SK-N-MC (cell line): ENCODE measurements at regions not wholly inside any gene's neighbourhood (a gene's known extent, or its start where the extent isn't known, plus 50 kb on each side); places are given as distances from the start of the nearest gene placed in this dataset.

Experiments used
- DNase-seq: peaks from one replicate; pipeline ENCODE4 v3.0.0-alpha.2; 2011; ENCODE audit warnings: low read depth, low spot score
- H3K27ac ChIP-seq: fragments of 200-600 bp; sonication (generic); 2 replicates; pipeline ENCODE4 v1.5.1; 2016; ENCODE audit warnings: mixed run types
- H3K36me3 ChIP-seq: fragments of 200-600 bp; sonication (generic); 2 replicates; pipeline ENCODE4 v1.6.1; 2017; ENCODE audit warnings: antibody characterized with exemption, low read length, mixed read lengths; ENCODE audit not compliant: insufficient read depth
- H3K4me3 ChIP-seq: fragments of 200-600 bp; sonication (generic); 2 replicates; pipeline ENCODE4 v1.5.1; 2016
- H3K9ac ChIP-seq: fragments of 200-600 bp; sonication (generic); 2 replicates; pipeline ENCODE4 v1.8.0; 2017; ENCODE audit warnings: mixed run types, mixed read lengths; ENCODE audit not compliant: insufficient read length
- H3K9me3 ChIP-seq: fragments of 200-600 bp; sonication (generic); 2 replicates; pipeline ENCODE4 v1.6.1; 2017; ENCODE audit warnings: low read depth, mild to moderate bottlenecking, antibody characterized with exemption, low read length, moderate library complexity, mixed read lengths
- EZH2 ChIP-seq: fragments of 200-600 bp; sonication (generic); IDR thresholded peaks from one replicate; pipeline ENCODE4 v1.6.1; 2017; ENCODE audit warnings: antibody characterized with exemption
- FOXP2 ChIP-seq: optimal IDR thresholded peaks from 2 replicates; pipeline ENCODE3; 2011; ENCODE audit warnings: mild to moderate bottlenecking, moderate library complexity; ENCODE audit not compliant: insufficient read depth; ENCODE audit errors: extremely low read length, control extremely low read depth
- POLR2AphosphoS5 ChIP-seq: IDR thresholded peaks from 2 replicates; pipeline ENCODE4 v1.6.1; 2012; ENCODE audit warnings: mild to moderate bottlenecking, low read depth, low read length, borderline replicate concordance

DNA sequence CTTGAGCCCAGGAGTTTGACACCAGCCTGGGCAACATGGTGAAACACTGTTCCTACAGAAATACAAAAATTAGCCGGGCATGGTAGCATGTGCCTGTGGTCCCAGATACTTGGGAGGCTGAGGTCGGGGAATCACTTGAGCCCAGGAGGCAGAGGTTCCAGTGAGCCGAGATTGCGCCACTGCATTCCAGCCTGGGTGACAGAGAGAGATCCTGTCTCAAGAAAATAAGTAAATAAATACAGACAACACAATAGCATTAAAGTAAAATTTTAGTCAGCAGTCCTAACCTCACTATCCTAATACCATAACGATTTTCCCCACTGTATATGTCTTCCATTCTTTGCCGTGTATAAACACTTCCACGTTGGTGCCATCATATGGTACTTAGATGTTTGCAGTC lies 83.0 kb upstream of the MBOAT2 start:
- Histone ChIP-seq H3K9ac (peak overlapping the region; percentile 63), H3K27ac (peak overlapping the region; percentile 97), H3K36me3 (no peaks in the 10 kb centered on the region), H3K9me3 (no peaks in the 10 kb centered on the region), H3K4me3 (peak overlapping the region; percentile 72)
- no peak for DNase-seq
- no peak for TF ChIP-seq FOXP2
- TF ChIP-seq EZH2 = no peak
- TF ChIP-seq POLR2AphosphoS5 = no peak

DNA sequence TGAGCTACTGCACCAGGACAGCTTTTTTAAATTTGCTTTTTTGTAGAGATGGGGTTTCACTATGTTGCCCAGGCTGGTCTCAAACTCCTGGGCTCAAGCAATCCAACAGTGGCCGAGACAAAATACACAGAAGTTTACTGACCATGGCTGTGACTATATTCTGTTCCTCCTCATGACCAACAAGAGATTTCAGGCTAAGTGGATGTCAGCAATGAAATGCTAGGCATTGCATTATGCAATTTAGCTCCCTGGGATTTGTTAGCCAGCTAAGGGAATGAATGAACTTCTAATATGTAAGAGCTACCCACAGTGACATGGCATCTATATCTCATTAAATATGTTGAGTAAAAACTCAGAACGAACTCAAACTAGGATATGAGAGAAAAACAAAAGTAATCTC lies 81.9 kb upstream of the MBOAT2 start:
- H3K36me3 ChIP-seq = no peaks in the 10 kb centered on the region
- no peak for TF ChIP-seq EZH2
- no peak for TF ChIP-seq POLR2AphosphoS5
- TF ChIP-seq FOXP2 = no peak
- H3K4me3 ChIP-seq = no peak overlapping the region
- H3K27ac ChIP-seq = no peak overlapping the region
- H3K9ac ChIP-seq = no peak overlapping the region
- H3K9me3 ChIP-seq = no peaks in the 10 kb centered on the region
- DNase-seq = no peak

DNA sequence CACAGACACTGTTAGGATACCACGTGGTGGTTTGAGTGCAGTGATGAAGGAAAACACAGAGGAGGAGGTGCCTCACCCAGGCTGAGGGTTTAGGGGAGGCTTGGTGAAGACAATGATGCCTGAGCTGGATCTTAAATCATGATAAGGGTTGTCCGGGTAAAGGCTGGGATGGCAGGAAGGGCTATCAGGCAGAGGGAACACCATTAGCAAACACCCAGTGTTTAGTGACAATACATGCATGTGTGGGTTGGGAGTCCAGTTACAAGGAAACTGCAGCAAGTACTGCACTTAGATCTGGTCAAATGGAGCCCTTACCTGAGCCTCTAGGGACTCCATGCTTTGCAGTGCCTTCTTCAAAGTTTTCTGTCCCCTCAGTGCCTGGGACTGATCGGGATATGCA lies 79.8 kb upstream of the MBOAT2 start:
- H3K9ac ChIP-seq = no peak overlapping the region
- DNase-seq = no peak
- no peak overlapping the region for H3K4me3 ChIP-seq
- no peaks in the 10 kb centered on the region for H3K9me3 ChIP-seq
- H3K36me3 ChIP-seq = no peaks in the 10 kb centered on the region
- H3K27ac ChIP-seq = no peak overlapping the region
- TF ChIP-seq POLR2AphosphoS5 = no peak
- no peak for TF ChIP-seq EZH2
- TF ChIP-seq FOXP2 = no peak

GRCh38 chr2:9082158-9082557 lies 78.7 kb upstream of the MBOAT2 start:
- H3K9ac ChIP-seq = no peak overlapping the region
- H3K27ac ChIP-seq = no peak overlapping the region
- H3K9me3 ChIP-seq = no peaks in the 10 kb centered on the region
- H3K36me3 ChIP-seq = no peaks in the 10 kb centered on the region
- no peak for DNase-seq
- no peak for TF ChIP-seq EZH2
- TF ChIP-seq FOXP2 = no peak
- TF ChIP-seq POLR2AphosphoS5 = no peak
- no peak overlapping the region for H3K4me3 ChIP-seq

- H3K36me3 ChIP-seq = no peaks in the 10 kb centered on the region
- H3K9ac ChIP-seq = no peak overlapping the region
- no peaks in the 10 kb centered on the region for H3K9me3 ChIP-seq
- H3K4me3 ChIP-seq = no peak overlapping the region
- DNase-seq = no peak
- no peak for TF ChIP-seq FOXP2
- TF ChIP-seq EZH2 = no peak
- no peak for TF ChIP-seq POLR2AphosphoS5
- H3K27ac ChIP-seq = no peak overlapping the region
These were observed 78.3 kb upstream of the MBOAT2 start for GRCh38 chr2:9081750-9082149.

GRCh38 chr2:9078405-9078804 lies 74.9 kb upstream of the MBOAT2 start:
- TF ChIP-seq EZH2 = no peak
- TF ChIP-seq POLR2AphosphoS5 = no peak
- TF ChIP-seq FOXP2 = no peak
- Histone ChIP-seq H3K36me3 (no peaks in the 10 kb centered on the region), H3K27ac (no peak overlapping the region), H3K9me3 (no peaks in the 10 kb centered on the region), H3K9ac (no peak overlapping the region), H3K4me3 (no peak overlapping the region)
- no peak for DNase-seq

DNA sequence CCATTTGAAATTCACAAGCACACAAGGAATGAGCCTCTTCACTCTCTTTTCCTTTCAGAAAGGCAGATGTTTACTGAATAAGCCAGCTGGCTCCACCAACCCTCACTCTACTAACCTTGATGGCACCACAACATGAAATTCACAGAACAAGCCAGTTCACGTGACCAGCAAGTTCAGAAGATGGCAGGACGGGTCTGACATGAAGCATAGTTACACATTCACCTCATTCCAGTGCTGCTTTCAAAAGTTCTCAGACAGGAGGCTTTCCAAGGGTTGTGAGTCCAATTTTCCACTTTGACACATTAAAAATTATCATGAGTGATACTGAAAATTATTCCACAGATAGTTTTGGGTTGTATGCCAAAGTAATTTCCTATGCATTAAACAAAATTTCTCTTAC lies 74.2 kb upstream of the MBOAT2 start:
- H3K9ac ChIP-seq = no peak overlapping the region
- DNase-seq = no peak
- H3K4me3 ChIP-seq = no peak overlapping the region
- no peak overlapping the region for H3K27ac ChIP-seq
- H3K9me3 ChIP-seq = no peaks in the 10 kb centered on the region
- no peaks in the 10 kb centered on the region for H3K36me3 ChIP-seq
- TF ChIP-seq EZH2 (no peak), FOXP2 (no peak), POLR2AphosphoS5 (no peak)

DNA sequence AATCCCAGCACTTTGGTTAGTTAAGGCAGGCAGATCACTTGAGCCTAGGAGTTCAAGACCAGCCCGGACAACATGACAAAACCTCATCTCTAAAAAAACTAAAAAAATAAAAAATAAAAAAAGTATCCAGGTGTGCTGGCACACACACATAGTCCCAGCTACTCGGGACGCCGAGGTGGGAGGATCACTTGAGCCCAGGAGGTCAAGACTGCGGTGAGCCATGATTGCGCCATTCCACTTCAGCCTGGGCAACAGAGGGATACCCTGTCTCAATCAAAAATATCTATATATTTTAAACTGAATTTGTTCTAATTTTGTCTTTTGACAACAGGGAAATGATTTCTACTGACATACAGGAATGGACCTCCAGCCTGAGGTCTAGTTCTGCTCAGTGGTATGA lies 73.3 kb upstream of the MBOAT2 start:
- Histone ChIP-seq H3K36me3 (no peaks in the 10 kb centered on the region), H3K4me3 (no peak overlapping the region), H3K9me3 (no peaks in the 10 kb centered on the region), H3K27ac (no peak overlapping the region), H3K9ac (no peak overlapping the region)
- DNase-seq = no peak
- no peak for TF ChIP-seq EZH2
- no peak for TF ChIP-seq FOXP2
- no peak for TF ChIP-seq POLR2AphosphoS5

DNA sequence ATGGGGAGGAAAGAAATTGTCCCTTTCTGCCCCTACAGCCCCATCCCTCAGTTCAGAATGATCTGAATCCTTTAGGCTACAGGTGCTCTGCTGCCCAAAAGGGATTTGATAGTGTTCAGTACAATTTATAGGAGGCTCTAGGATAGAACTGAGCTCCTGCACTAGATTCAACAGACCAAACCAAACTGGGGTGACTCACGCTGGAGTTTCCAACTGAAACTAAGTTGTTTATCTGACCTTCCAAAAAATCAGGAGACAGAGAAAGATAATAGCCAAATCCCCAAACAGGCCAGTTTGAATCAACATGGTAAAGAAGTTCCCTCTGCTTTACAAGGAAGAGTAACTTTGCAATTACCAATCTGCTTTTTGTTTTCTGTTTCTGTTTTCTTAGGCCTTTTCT lies 72.7 kb upstream of the MBOAT2 start:
- Histone ChIP-seq H3K9me3 (no peaks in the 10 kb centered on the region), H3K9ac (no peak overlapping the region), H3K27ac (no peak overlapping the region), H3K36me3 (no peaks in the 10 kb centered on the region), H3K4me3 (no peak overlapping the region)
- TF ChIP-seq FOXP2 = no peak
- TF ChIP-seq EZH2 = no peak
- TF ChIP-seq POLR2AphosphoS5 = no peak
- DNase-seq = no peak
